GM12874 (cell line): ENCODE measurements at regions not wholly inside any gene's neighbourhood (a gene's known extent, or its start where the extent isn't known, plus 50 kb on each side); places are given as distances from the start of the nearest gene placed in this dataset.

Experiments
- CTCF ChIP-seq: IDR thresholded peaks from 2 replicates; pipeline ENCODE4 v1.5.1; 2011; ENCODE audit warnings: low read depth, mild to moderate bottlenecking, control low read depth, low read length, moderate library complexity; ENCODE audit not compliant: insufficient read depth

GRCh38 chr2:196481324-196481697, 158.2 kb upstream of the CCDC150 start:
- TF ChIP-seq CTCF = no peak

- TF ChIP-seq CTCF = no peak
Measured at GRCh38 chr2:196482119-196483065, 157.1 kb upstream of the CCDC150 start.

- TF ChIP-seq CTCF = no peak
Measured at GRCh38 chr2:196486146-196486545, 153.4 kb upstream of the CCDC150 start.

- no peak for TF ChIP-seq CTCF
Measured at GRCh38 chr2:196487417-196487816, 152.1 kb upstream of the CCDC150 start.

GRCh38 chr2:196489371-196489770, 150.1 kb upstream of the CCDC150 start:
- TF ChIP-seq CTCF = no peak

GRCh38 chr2:196492946-196493345, 146.6 kb upstream of the CCDC150 start:
- TF ChIP-seq CTCF = no peak

- no peak for TF ChIP-seq CTCF
Measured at GRCh38 chr2:196498962-196499361, 140.6 kb upstream of the CCDC150 start.
